SK-N-SH treated with all-trans-retinoic acid at 6 μM for 48 hours (cell line): ENCODE measurements at regions not wholly inside any gene's neighbourhood (a gene's known extent, or its start where the extent isn't known, plus 50 kb on each side); places are given as distances from the start of the nearest gene placed in this dataset.

ENCODE experiments used
- ATAC-seq: fragments of 200-7000 bp; cut with Tn5 transposase; 3 replicates; pipeline ENCODE4 v1.9.1; 2020; ENCODE audit warnings: mild to moderate bottlenecking, moderate library complexity
- ARNTL ChIP-seq: fragments of 450-650 bp; formaldehyde crosslinking; IDR thresholded peaks from 2 replicates; pipeline ENCODE4 v1.5.0; 2020; ENCODE audit warnings: low read depth, mild to moderate bottlenecking, moderate library complexity, borderline replicate concordance
- BACH2 ChIP-seq: fragments of 250-450 bp; sonication (Bioruptor Pico); IDR thresholded peaks from 2 replicates; pipeline ENCODE4 v1.9.0; 2021; ENCODE audit warnings: mild to moderate bottlenecking, borderline replicate concordance
- CREB5 ChIP-seq: fragments of 250-450 bp; sonication (Bioruptor Pico); IDR thresholded peaks from 2 replicates; pipeline ENCODE4 v1.5.1; 2020; ENCODE audit warnings: low read depth, mild to moderate bottlenecking, moderate library complexity
- GLIS3 ChIP-seq: fragments of 250-450 bp; sonication (Bioruptor Pico); IDR thresholded peaks from 2 replicates; pipeline ENCODE4 v1.5.0; 2020; ENCODE audit warnings: mild to moderate bottlenecking, moderate library complexity
- ISL1 ChIP-seq: fragments of 250-450 bp; sonication (Bioruptor Pico); IDR thresholded peaks from 2 replicates; pipeline ENCODE4 v2.1.2; 2022; ENCODE audit warnings: mild to moderate bottlenecking, moderate library complexity
- PPARA ChIP-seq: fragments of 250-450 bp; sonication (Bioruptor Pico); IDR thresholded peaks from 2 replicates; pipeline ENCODE4 v1.5.0; 2020; ENCODE audit warnings: mild to moderate bottlenecking, borderline replicate concordance
- RARB ChIP-seq: fragments of 250-450 bp; sonication (Bioruptor Pico); IDR thresholded peaks from 2 replicates; pipeline ENCODE4 v1.8.0; 2021; ENCODE audit warnings: mild to moderate bottlenecking, moderate library complexity
- SNAI2 ChIP-seq: fragments of 250-450 bp; sonication (Bioruptor Pico); IDR thresholded peaks from 2 replicates; pipeline ENCODE4 v1.5.0; 2020; ENCODE audit warnings: mild to moderate bottlenecking, moderate library complexity
- TCF4 ChIP-seq: fragments of 250-450 bp; sonication (Bioruptor Pico); IDR thresholded peaks from 2 replicates; pipeline ENCODE4 v1.8.0; 2021; ENCODE audit warnings: mild to moderate bottlenecking, moderate library complexity, borderline replicate concordance
- TOX ChIP-seq: fragments of 250-450 bp; sonication (Bioruptor Pico); IDR thresholded peaks from 2 replicates; pipeline ENCODE4 v1.8.0; 2021; ENCODE audit warnings: mild to moderate bottlenecking, moderate library complexity, borderline replicate concordance
- ZC3H10 ChIP-seq: fragments of 250-450 bp; sonication (Bioruptor Pico); IDR thresholded peaks from 2 replicates; pipeline ENCODE4 v1.5.1; 2021; ENCODE audit warnings: mild to moderate bottlenecking, moderate library complexity
- ZFP3 ChIP-seq: fragments of 250-450 bp; sonication (Bioruptor Pico); IDR thresholded peaks from 2 replicates; pipeline ENCODE4 v1.5.0; 2020; ENCODE audit warnings: mild to moderate bottlenecking, moderate library complexity
- ZFP30 ChIP-seq: fragments of 450-650 bp; formaldehyde crosslinking; IDR thresholded peaks from 2 replicates; pipeline ENCODE4 v1.5.0; 2022; ENCODE audit warnings: mild to moderate bottlenecking, moderate library complexity
- ZNF565 ChIP-seq: fragments of 450-650 bp; formaldehyde crosslinking; conservative IDR thresholded peaks from 2 replicates; pipeline ENCODE4 v1.5.0; 2020; ENCODE audit warnings: low read depth, mild to moderate bottlenecking, moderate library complexity
- ZNF70 ChIP-seq: fragments of 450-650 bp; formaldehyde crosslinking; IDR thresholded peaks from 2 replicates; pipeline ENCODE4 v1.5.0; 2020; ENCODE audit warnings: mild to moderate bottlenecking, moderate library complexity
- ZNF8 ChIP-seq: fragments of 450-650 bp; formaldehyde crosslinking; IDR thresholded peaks from 2 replicates; pipeline ENCODE4 v1.5.0; 2020; ENCODE audit warnings: mild to moderate bottlenecking, moderate library complexity
- TF ChIP-seq, protein P1 (sequence below): fragments of 250-450 bp; sonication (Bioruptor Pico); IDR thresholded peaks from 2 replicates; pipeline ENCODE4 v1.5.1; 2021; ENCODE audit warnings: mild to moderate bottlenecking, moderate library complexity
- TF ChIP-seq, protein P2 (sequence below): fragments of 250-450 bp; sonication (Bioruptor Pico); IDR thresholded peaks from 2 replicates; pipeline ENCODE4 v1.8.0; 2020; ENCODE audit warnings: mild to moderate bottlenecking, moderate library complexity, borderline replicate concordance

GRCh38 chr10:20446561-20447193, 450.4 kb downstream of the NEBL start:
- ATAC-seq, result no peak
- TF ChIP-seq PPARA (CRISPR knock-in tag) (no peak), BACH2 (CRISPR knock-in tag) (no peak), ZFP30 (no peak), ZFP3 (CRISPR knock-in tag) (no peak), ZNF70 (no peak), ZNF8 (CRISPR knock-in tag) (no peak), TOX (CRISPR knock-in tag) (no peak), SNAI2 (no peak)
- TF ChIP-seq, protein P1, sequence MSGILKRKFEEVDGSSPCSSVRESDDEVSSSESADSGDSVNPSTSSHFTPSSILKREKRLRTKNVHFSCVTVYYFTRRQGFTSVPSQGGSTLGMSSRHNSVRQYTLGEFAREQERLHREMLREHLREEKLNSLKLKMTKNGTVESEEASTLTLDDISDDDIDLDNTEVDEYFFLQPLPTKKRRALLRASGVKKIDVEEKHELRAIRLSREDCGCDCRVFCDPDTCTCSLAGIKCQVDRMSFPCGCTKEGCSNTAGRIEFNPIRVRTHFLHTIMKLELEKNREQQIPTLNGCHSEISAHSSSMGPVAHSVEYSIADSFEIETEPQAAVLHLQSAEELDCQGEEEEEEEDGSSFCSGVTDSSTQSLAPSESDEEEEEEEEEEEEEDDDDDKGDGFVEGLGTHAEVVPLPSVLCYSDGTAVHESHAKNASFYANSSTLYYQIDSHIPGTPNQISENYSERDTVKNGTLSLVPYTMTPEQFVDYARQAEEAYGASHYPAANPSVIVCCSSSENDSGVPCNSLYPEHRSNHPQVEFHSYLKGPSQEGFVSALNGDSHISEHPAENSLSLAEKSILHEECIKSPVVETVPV (CRISPR knock-in tag), result no peak

GRCh38 chr10:20443094-20443493, 454.0 kb downstream of the NEBL start:
- TF ChIP-seq, protein P2, sequence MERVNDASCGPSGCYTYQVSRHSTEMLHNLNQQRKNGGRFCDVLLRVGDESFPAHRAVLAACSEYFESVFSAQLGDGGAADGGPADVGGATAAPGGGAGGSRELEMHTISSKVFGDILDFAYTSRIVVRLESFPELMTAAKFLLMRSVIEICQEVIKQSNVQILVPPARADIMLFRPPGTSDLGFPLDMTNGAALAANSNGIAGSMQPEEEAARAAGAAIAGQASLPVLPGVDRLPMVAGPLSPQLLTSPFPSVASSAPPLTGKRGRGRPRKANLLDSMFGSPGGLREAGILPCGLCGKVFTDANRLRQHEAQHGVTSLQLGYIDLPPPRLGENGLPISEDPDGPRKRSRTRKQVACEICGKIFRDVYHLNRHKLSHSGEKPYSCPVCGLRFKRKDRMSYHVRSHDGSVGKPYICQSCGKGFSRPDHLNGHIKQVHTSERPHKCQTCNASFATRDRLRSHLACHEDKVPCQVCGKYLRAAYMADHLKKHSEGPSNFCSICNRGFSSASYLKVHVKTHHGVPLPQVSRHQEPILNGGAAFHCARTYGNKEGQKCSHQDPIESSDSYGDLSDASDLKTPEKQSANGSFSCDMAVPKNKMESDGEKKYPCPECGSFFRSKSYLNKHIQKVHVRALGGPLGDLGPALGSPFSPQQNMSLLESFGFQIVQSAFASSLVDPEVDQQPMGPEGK, result no peak
- TF ChIP-seq ZC3H10 (CRISPR knock-in tag), result no peak
- no peak for TF ChIP-seq ZNF565
- TF ChIP-seq TCF4, result no peak
- TF ChIP-seq, protein P1 (CRISPR knock-in tag), result no peak
- TF ChIP-seq ZNF8 (CRISPR knock-in tag), result no peak
- no peak for TF ChIP-seq ARNTL (CRISPR knock-in tag)
- TF ChIP-seq ISL1 (CRISPR knock-in tag), result no peak
- TF ChIP-seq RARB (CRISPR knock-in tag), result no peak
- TF ChIP-seq, all 23 proteins: peak for 0
- ATAC-seq, result no peak

DNA sequence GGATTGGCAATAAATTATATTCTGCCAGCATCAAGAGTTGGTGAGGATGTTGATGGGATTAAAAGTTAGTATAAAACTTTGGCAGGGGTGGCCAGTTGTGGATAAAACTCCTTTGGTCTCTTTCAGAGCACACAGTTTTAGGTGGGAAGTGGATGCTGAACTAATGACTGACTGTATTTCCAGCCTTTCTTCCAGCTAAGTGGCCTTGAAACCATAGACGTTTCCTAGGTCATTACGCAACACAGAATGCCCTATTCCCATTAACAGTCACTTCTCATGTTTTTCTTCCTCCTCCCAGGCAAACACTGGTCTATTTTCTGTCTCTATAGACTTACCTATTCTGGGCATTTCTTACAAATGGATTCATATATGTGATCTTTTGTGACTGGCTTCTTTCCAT, 467.4 kb downstream of the NEBL start:
- TF ChIP-seq ZFP30, result no peak
- TF ChIP-seq, protein P1 (CRISPR knock-in tag), result no peak
- ATAC-seq, result no peak

DNA sequence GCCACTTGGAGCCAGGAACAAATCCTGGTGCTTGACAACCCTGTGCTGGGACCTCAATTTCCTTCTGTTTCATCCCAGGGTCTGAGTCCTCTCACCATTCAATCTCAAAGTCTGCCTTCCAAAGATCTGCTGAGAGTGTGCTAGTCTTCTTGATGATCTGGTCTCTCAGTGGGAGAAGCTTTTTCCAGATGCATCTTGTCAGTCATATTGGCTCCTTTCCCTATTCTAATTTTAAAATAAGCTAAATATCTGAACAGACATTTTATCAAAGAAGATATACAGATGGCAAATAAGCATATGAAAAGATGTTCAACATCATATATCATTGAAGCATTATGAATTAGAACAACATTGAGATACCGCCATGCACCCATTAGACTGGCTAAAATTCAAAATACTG, 469.3 kb downstream of the NEBL start:
- ATAC-seq, result no peak
- TF ChIP-seq TCF4 (no peak), ZNF8 (CRISPR knock-in tag) (no peak), ZNF565 (no peak), CREB5 (CRISPR knock-in tag) (no peak), GLIS3 (CRISPR knock-in tag) (no peak), SNAI2 (no peak)
- TF ChIP-seq, protein P1 (CRISPR knock-in tag), result no peak
